GM19395 (cell line): ENCODE measurements at regions not wholly inside any gene's neighbourhood (a gene's known extent, or its start where the extent isn't known, plus 50 kb on each side); places are given as distances from the start of the nearest gene placed in this dataset.
"Not testable (repeated sequence)": the region's sequence is repeated elsewhere in the genome, so short reads cannot be mapped to it uniquely, and the experiment has no call there.

Experiments used
- ATAC-seq: cut with Tn5 transposase; IDR thresholded peaks from one replicate; pipeline ENCODE4 v1.9.1; 2021; ENCODE audit warnings: mild to moderate bottlenecking, moderate library complexity; ENCODE audit not compliant: unreplicated experiment

DNA sequence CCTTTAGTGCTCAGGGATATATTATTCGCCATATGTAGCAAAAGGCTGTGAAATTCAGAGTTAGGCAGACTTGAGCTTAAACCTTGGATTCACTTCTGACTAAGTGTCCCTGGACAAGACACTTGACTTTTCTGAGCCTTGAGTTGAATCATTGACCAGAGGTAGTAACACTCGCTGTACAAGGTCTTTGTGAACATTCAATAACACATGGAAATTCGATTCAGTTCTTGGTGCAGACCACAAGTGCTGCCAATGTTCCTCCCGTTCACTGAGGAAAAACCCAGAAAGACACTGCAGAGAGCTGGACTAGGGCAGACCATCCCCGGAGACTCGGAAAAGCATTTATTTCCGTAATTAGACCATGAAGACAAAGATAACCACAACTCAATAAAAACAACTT is 901.4 kb downstream of the AACS start:
- no peak for ATAC-seq

DNA sequence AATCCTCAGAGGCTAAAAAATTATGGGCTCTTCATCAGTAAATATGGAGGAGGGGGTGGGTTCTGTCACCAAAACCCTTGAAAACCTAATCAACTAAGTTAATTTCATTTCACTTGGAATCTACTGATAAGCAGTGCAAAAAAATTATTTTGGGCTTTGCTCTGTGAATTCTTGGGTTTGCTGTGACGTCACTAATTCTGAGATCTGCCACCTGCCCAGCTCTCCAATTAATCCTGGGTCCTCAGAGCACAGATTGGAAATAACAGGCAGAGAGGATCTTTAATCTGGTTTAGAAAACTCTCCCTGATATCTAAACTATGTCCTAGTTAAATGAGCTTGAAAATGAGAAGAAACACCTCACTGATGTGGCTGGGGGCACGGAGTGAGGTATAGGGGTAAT is 903.2 kb downstream of the AACS start:
- no peak for ATAC-seq

DNA sequence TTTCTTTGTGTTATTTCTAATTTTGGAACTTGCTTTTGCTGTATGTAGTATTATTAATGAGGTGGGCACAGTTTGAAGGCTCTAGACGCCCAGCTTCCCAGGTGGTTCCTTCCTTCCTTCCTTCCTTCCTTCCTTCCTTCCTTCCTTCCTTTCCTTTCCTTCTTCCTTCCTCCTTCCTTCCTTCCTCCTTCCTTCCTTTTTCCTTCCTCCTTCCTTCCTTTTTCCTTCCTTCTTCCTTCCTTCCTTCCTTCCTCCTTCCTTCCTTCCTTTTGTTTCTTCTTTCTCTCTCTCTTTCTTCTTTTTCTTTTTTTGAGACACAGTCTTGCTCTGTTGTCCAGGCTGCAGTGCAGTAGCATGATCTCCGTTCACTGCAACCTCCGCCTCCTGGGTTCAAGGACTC is 906.7 kb downstream of the AACS start:
- no peak for ATAC-seq

DNA sequence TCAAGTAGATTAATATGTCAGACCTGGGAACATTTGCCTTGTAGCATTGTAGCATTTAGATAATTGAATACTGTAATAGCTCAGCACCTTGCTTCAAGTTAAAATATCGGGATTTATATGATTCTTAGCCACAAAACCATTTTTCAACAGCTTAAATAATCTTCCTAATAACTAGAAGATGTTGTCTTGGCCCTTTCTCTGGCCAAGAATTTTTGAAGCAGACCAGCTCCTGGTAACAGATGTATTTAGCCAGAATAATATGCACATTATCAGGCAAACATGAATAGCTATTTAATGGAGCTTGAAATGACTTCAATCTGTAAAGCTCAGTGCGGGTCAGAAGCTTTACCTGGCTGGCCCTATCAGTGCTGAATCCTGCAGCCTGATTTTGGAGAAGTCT is 913.1 kb downstream of the AACS start:
- no peak for ATAC-seq

DNA sequence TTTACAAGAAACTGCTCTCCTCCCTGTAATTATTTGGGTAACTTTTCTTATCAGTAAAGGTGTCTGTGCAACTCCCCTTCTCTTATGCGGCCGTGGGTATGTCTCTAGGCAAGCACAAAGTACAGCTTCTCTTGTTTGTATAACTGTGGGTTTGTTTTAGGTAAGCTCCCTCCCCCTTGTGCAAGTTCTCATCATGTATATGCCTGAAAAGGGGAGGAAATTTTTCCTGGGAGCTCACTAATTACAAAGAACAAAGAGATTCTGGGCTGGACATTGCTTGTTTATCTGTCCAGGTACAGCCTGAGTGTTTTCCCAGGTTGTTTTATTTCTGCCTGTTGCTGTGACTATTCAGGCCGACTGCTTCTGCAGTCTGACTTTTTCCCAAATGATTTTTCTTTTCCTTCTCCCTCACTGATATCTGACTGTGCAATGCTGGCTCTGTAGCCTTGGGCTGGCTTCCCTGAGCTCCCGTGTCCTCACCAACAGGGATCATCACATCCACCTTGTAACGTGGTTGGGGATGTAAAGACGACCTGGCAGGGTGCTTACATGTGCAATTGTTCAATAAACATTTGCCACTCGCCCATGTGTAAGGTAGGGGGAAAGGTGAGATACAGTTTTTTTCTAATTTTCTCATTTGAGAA is 916.5 kb downstream of the AACS start:
- ATAC-seq: no peak

DNA sequence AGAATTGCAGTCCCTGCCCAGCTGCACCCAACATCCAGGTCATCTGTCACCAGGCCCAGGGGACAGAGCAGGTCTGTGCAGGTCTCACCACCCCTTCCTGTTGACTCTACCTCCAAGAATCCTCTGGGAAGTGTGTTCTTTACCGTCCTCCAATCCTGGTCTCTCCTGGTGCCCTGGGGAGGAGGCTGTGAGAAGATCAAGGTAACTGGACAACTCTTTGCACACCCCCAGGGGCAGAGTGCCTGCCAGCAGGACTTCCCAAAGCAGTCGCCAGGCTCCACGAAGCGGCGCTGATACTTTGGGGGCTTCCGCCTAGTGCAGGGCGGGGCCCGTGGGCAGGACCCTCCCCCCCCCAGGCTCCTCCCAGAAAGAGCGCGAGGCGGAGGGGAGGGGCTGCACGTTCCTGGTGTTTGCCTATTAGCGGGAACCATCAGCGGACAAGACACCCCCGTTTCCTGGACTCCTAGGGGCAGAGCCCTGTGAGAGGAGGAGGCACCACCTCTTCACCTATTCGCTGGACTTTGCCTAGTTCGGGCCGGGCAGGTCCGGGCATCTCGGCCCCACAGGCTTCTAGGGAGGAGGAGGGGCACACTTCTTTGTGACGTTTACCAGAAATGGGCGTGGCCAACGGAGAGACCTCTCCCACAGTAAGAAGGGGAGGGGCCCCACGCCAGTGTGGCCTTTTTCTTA is 918.0 kb downstream of the AACS start:
- no peak for ATAC-seq

DNA sequence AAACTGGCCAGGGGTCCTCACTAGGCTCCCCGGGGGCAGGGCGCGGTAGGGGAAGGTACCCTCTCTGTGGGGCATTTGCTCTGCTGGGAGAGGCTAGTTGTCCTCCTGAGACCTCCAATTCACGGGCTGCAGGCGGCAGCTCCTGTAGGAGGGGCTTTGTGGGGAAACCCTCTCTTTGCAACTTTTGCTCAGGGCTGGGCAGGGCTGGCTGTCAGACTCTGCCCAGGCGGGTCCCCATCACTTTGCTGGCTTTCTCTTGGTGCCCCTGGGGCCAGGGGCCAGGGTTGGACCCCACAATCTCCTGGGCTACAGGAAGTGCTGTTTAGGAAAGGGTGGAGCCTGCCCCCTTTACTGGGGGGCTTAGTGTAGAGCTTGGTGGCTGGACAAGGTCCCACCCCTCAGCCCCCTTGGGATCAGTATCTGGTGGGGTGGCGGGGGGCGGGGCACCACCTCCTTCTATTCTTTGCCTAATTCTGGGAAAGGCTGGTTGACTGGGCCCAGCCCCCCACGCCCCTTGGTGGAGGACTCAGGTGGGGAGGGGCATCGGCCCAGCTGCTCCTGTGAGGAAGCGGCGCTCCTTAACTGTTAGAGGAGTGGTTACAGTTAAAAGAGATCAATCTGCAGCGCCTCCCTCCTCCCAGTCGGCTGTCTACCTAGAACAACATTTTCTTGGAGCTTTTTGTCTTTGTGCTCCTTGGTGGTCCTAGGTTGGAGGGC is 918.7 kb downstream of the AACS start:
- no peak for ATAC-seq

DNA sequence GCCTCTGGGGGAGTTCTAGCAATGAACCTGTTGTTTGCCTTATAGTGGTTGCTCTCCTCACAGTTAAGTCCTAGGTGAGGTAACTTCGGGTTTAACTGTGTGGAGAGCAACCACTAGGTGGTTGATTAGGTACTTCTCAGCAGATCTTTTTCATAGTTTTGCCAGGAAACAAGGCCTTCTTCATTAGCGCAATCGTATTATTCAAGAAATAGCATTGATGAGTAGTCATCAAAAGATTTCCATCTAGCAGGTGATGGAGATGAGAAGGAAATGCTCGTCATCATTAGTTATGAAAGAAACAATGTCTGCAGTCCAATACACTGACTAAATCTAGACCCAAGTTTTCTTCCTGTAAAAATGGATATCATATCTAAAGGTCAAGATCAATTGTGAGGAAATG is 923.3 kb downstream of the AACS start:
- ATAC-seq: no peak

DNA sequence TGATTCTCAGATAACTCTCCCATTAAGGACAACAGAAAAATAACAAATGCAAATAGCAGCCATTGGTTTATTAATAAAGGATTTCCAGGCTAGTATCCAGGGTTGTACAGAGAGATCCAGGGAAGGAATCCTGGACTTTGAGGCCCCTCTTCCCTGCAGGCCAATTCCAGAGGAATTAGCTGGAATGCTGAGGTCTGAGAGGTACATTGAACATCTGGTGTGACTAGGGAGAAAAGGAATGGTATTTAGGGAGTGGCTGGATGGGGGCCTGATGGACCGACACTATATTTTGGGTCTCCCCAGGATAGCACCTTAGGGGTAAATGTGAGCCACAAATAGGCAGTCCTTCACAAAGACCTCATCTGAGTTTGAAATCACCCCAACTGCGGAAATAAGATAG is 924.5 kb downstream of the AACS start:
- no peak for ATAC-seq

DNA sequence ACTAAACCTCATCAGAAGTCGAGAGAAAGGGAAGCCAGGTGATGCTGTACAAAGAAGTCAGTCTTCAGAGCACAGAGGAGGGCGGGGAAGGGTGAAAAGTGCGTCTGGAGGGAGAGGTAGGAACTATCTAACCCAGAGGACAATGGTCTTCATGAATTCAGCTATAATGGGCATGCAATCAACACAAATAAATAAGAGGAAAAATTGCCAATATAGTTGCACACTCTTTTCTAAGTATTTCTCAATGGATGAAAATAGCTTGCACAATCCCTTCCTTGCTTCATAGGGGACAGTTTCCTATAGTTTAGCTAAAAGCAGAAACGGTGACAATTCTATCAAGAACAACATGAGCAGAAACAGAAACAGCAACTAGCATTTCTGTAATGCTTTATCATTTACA is 931.2 kb downstream of the AACS start:
- no peak for ATAC-seq

DNA sequence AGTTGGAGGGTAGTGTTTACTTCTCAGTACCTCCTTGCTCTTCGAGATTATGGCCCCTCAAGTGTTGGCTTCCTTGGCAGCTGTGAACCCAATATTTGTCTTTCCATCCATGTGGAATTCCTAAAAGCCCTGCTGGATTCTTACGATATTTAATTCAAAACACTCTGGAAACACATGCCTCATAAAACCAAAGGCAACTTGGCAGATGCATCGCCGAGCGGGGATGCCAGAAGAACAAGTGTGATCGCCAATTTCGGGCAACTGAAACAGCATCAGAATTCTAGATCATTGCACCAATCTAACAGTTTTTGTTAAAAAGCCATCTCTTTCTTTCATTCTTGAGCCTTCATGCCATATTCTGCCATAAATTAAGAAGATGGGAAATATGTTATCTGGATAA is 934.4 kb downstream of the AACS start:
- no peak for ATAC-seq

DNA sequence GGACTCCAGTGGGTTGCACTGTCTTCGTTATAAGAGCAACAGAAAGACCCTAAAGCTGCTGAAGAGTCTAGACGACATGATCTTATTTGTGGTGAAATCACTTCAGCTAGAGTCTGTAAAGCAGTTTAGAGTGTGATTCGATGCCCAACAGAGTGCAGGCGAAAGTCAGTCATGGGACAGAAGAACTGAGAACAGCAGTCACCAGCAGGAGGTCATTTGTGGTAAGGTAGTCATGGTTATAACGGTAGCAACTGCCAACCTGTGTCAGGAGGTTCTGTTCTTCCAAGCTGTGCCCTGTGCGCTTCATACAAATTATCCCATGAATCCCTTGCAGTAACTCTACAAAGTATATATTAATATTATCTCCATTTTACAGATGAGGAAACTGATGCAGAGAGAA is 954.1 kb downstream of the AACS start:
- ATAC-seq: no peak

DNA sequence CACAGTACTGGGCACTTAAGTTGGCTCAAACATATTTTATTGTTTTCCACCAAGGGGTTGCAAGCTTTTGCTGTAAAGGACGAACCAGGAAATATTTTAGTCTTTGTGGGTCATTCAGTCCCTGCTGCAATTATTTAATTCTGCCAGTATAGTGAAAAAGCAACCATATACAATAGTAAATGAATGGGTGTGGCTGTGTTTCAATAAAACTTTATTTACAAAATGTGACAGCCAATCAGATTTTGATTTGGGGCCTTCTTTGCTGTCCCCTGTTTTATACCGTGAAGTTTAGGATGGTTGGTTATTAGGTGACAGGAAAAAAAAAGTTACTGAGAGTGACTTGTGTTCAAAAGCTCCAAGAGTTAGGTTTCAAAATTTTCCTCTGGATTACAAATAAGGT is 956.4 kb downstream of the AACS start:
- ATAC-seq: no peak

DNA sequence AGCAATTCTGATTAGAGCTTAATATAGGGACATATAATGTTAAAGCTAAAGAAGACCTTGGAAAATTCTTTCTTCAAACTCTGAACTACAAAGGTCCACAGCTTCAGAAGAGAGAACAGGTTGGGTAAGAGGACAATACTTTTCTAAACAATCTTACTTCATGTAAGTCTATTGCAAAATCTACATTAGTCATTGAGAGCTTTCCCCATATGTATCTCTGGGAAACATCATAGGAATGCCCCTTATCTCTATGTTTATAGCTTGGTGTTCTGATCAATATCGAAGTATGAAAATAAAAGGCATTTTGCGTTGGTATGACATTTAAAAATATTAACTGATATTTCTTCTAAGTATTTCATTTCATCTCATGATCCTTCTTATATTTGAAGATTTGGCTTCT is 962.6 kb downstream of the AACS start:
- no peak for ATAC-seq

DNA sequence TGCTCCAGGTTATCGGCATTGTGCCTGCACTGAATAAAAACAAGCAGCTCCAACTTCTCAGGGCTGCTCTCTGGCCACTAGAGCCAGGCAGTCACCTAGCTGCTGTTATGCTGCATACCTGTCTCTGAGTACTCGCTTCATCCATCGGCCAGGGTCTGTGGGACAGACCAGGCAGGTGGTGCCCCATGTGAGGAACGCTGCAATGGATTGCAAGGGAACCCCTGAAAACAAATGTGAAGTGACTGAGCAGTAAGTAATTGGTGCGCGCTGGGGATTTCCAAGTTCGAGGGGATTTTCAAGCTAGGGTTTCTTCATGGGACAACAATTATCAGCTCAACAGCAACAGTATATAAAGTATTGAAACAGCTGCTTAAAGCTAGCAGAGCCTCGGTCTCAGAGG is 965.3 kb downstream of the AACS start:
- no peak for ATAC-seq

DNA sequence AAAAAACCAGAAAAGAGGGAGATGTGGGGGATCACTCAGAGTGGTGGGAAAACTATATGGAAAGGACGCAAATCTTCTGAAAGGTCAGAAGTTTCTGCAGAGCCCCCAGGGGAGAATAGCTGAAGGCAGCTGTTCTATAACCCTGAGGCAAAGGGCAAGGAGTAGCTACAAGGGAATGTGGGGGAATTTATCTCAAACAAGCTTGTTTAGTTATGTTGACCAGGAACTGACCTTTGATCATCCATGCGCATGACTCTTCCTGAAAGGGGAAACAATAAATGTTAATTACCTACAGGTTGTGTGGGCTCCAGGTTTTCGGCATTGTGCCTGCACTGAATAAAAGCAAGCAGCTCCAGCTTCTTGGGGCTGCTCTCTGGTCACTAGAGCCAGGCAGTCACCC is 968.5 kb downstream of the AACS start:
- no peak for ATAC-seq

DNA sequence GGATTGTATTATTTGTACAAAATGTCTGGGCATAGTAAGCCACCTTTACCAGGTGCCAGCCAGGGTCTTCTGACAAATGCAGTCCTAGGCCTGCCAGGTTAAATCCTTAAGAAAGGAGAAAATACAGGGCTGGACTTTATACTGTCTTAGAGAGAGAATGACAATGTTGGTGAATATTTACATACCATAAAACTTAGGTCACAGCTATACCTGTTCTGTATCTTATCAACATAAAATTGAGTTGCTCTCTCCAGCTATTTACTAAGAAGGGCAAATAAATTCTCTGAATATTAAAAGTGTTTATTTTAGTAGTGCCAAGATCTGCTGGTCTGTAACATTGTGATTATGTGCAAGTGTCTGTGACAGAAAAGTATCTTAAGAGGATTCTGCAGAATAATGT is 971.1 kb downstream of the AACS start:
- no peak for ATAC-seq

DNA sequence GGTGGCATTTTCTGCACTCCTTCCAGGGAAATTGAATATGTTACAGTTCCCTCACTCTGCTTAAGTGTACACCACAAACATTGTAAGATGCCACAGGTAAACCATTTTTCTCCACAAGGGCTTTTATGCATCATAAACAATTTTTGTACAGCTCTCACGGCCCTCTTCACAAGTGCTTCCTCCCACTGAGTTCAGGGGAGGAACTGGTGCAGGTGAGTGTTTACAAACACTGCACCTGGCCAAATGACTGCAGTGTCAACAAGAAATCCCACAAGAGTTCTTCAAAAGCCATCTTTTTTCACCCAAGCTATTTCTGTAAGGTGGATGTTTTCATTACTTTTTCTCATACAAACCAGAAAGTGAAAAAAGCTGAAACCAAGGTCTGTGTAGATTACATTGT is 973.2 kb downstream of the AACS start:
- no peak for ATAC-seq

DNA sequence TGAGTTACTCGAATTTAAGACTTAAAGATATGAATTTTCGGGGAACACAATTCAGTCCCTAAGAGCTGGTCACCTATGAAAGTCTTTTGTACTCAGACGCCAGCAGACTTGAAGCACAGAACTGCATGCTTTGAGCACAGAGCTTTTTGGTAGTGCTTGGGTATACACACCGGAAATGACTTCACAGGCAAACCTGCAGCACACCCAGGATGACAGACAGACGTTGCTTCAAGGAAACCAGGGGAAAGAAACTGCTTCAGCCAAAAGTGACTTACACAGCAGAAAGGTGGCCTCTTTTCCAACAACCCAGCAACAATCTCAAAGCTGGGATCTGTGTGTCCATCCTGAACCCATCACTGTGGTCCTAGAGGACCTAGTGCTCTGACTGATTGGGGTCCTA is 975.1 kb downstream of the AACS start:
- ATAC-seq: no peak

DNA sequence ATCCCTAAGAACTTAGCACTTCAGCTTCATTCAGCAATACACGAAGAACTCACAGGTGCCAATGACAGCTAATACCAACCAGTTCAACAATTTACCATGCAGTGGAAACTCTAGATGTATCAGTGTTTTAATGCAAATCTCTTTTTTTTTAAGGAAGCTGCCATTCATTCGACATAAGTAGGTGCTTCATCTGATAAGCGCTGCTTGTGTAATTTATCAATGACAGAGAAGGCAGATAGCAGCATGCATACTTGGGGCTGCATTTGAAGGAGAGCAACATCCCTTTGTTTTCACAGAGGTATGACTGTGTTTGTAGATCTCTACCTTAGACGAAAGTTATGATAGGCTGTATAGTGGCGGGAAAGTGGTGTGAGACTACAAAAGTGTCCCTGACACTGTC is 977.1 kb downstream of the AACS start:
- no peak for ATAC-seq

DNA sequence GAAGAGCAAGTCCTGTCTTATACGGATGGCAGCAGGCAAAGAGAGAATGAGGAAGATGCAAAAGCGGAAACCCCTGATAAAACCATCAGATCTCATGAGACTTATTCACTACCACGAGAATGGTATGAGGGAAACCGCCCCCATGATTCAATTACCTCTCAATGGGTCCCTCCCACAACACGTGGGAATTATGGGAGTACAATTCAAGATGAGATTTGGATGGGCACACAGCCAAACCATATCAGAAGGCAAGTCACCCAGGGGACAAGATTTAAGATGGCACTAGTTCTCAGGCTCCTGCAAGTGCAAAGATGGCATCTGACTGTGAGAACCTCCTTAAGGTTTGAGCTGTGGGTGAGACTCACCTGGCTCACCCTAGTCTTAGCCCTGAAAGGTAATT is 984.3 kb downstream of the AACS start:
- not testable (repeated sequence) for ATAC-seq

DNA sequence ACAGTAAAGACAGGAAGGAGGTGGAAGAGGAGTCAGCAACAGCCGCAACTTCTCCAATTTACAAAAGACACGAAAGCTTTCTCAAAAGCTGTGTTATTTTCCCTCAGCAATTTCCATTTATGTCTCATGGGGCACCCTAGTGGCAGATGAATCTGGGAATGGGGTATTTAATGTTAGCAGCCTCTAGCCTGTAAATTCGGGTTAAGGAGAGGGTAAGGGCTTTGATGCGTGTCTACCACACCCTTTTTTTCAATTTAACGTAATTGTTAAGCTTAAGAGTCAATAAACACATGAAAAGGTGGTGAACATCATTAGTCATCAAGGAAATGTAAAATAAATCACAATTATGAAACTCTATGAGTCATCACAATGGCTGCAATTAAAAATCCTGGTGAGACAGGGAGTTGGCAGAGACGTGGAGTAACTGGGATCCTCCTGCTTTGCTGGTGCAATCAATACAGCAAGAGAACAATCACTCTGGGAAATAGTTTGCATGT is 986.4 kb downstream of the AACS start:
- ATAC-seq: no peak
